SU-DHL-6 (cell line): ENCODE measurements at regions not wholly inside any gene's neighbourhood (a gene's known extent, or its start where the extent isn't known, plus 50 kb on each side); places are given as distances from the start of the nearest gene placed in this dataset.

Experiments used
- H2AFZ ChIP-seq: fragments of 200-600 bp; sonication (generic); 2 replicates; pipeline ENCODE4 v1.6.1; 2014; ENCODE audit warnings: low read depth, mild to moderate bottlenecking, moderate library complexity, mixed read lengths, antibody characterized with exemption, low read length; ENCODE audit not compliant: severe bottlenecking
- H3F3A ChIP-seq: fragments of 200-600 bp; shearing (Covaris generic); 2 replicates; pipeline ENCODE4 v1.6.0; 2016; ENCODE audit warnings: antibody characterized with exemption, mild to moderate bottlenecking; ENCODE audit not compliant: insufficient read depth
- H3K27ac ChIP-seq: fragments of 200-600 bp; sonication (generic); 2 replicates; pipeline ENCODE4 v1.5.1; 2016; ENCODE audit warnings: low read depth, mild to moderate bottlenecking, low read length, moderate library complexity, mixed read lengths
- H3K27me3 ChIP-seq: fragments of 200-600 bp; sonication (generic), shearing (Covaris generic); 2 replicates; pipeline ENCODE4 v1.6.0; 2014; ENCODE audit warnings: mild to moderate bottlenecking, low read length
- H3K36me3 ChIP-seq: fragments of 200-600 bp; sonication (generic); 2 replicates; pipeline ENCODE4 v1.6.1; 2014; ENCODE audit warnings: mild to moderate bottlenecking, low read length, mixed read lengths
- H3K4me2 ChIP-seq: fragments of 300-600, 200-600 bp; shearing (Covaris generic), sonication (generic); 2 replicates; pipeline ENCODE4 v1.6.0; 2014; ENCODE audit warnings: low read length, low read depth, mild to moderate bottlenecking; ENCODE audit not compliant: poor library complexity, severe bottlenecking
- H3K4me3 ChIP-seq: fragments of 200-600 bp; sonication (generic); 2 replicates; pipeline ENCODE4 v1.5.1; 2014; ENCODE audit warnings: antibody characterized with exemption, low read length, mild to moderate bottlenecking, mixed read lengths; ENCODE audit not compliant: insufficient read depth, poor library complexity, severe bottlenecking
- H3K79me2 ChIP-seq: fragments of 200-600 bp; sonication (generic); 2 replicates; pipeline ENCODE4 v1.6.1; 2014; ENCODE audit warnings: mild to moderate bottlenecking, low read length, moderate library complexity; ENCODE audit not compliant: insufficient read depth
- H3K9ac ChIP-seq: fragments of 200-600 bp; sonication (generic); 2 replicates; pipeline ENCODE4 v1.7.0; 2014; ENCODE audit warnings: mild to moderate bottlenecking, low read length
- H3K9me2 ChIP-seq: fragments of 200-600 bp; sonication (generic); replicated peaks from 2 replicates; pipeline ENCODE4 v1.6.1; 2014; ENCODE audit warnings: low read length; ENCODE audit not compliant: insufficient read depth
- H3K9me3 ChIP-seq: fragments of 200-600 bp; sonication (generic); 2 replicates; pipeline ENCODE4 v1.6.1; 2014; ENCODE audit warnings: low read length, mixed read lengths; ENCODE audit not compliant: insufficient read depth
- H4K20me1 ChIP-seq: fragments of 200-600 bp; sonication (generic); 2 replicates; pipeline ENCODE4 v1.6.1; 2014; ENCODE audit warnings: low read depth, mild to moderate bottlenecking, antibody characterized with exemption, low read length, moderate library complexity, mixed read lengths
- CTCF ChIP-seq: fragments of 200-600 bp; sonication (generic); IDR thresholded peaks from one replicate; pipeline ENCODE4 v1.5.1; 2017; ENCODE audit warnings: antibody characterized with exemption, mild to moderate bottlenecking, low read length, moderate library complexity; ENCODE audit not compliant: insufficient read depth, poor library complexity, severe bottlenecking
- EZH2phosphoT487 ChIP-seq: fragments of 200-600 bp; sonication (generic), shearing (Covaris generic); conservative IDR thresholded peaks from 2 replicates; pipeline ENCODE4 v1.6.1; 2018; ENCODE audit warnings: mild to moderate bottlenecking, antibody characterized with exemption, low read length, moderate library complexity, mixed read lengths

DNA sequence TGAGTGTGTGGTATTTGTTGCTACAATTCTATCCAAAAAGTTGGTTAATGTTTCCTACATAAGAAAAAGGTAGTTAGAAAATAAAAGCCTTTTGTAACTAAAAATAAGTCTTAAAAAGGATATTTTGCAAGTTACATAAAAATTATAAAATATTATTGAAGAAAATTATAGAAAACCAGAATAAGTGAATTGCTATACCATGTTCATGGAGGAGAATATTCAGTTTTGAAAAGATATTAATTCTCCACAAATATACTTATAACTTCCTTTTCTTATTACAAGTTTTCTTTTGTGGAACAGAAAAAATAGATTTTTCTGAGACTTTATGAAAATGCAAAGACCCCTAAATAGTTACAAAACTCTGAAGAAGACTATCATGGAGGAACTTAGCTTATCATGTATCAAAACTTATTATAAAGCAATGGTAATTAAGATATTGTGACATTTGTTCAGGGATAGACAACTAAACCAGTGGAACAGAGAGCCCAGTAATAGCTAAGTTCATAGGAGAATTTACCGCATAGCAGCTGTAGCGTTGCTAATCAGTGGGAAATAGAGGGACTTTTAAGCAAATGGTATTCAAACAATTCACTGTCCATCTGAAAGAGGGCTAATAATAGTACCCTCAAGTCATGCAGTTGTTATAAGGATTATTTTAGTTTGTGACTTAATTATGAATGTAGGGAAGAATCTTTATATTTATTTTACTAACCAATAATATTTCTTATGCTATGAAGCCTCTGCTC, 515.2 kb upstream of the ZNF608 start:
- no peaks in the 10 kb centered on the region for H3K36me3 ChIP-seq
- no peak overlapping the region for H3K4me3 ChIP-seq
- no peak overlapping the region for H3K27ac ChIP-seq
- no peaks in the 10 kb centered on the region for H3K9me2 ChIP-seq
- H4K20me1 ChIP-seq: no peaks in the 10 kb centered on the region
- no peaks in the 10 kb centered on the region for H3K79me2 ChIP-seq
- no peaks in the 10 kb centered on the region for H3F3A ChIP-seq
- H3K27me3 ChIP-seq: no peaks in the 10 kb centered on the region
- no peak overlapping the region for H3K4me2 ChIP-seq
- no peak for TF ChIP-seq CTCF
- no peak for TF ChIP-seq EZH2phosphoT487
- H3K9me3 ChIP-seq: no peaks in the 10 kb centered on the region
- H2AFZ ChIP-seq: no peak overlapping the region
- no peak overlapping the region for H3K9ac ChIP-seq

GRCh38 chr5:125262782-125263181, 516.3 kb upstream of the ZNF608 start:
- Histone ChIP-seq H3K27ac (no peak overlapping the region), H3K36me3 (no peaks in the 10 kb centered on the region), H3F3A (no peaks in the 10 kb centered on the region), H4K20me1 (no peaks in the 10 kb centered on the region), H3K79me2 (no peaks in the 10 kb centered on the region), H3K4me3 (no peak overlapping the region), H3K9me3 (no peaks in the 10 kb centered on the region), H2AFZ (no peak overlapping the region), H3K9me2 (no peaks in the 10 kb centered on the region), H3K9ac (no peak overlapping the region), H3K27me3 (no peaks in the 10 kb centered on the region), H3K4me2 (no peak overlapping the region)
- no peak for TF ChIP-seq EZH2phosphoT487
- TF ChIP-seq CTCF: no peak

DNA sequence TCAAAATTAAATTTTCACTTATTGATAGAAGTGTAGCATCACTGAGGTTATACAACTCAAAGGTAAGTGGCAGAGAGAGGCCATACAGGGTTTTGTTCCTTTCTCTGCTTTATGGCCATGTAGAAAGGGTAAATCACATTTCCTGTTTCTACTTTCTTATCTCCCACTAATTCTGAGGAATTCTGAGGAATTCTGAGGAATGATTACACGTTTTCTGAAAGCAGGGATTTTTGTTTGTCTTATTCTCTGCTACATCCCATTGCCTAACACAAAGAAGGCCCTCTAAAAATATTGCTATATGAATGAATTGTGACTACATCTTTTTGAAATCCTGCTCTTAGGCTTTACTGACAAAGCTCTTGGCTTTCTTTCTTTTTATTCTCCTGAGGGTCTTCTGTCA, 516.9 kb upstream of the ZNF608 start:
- Histone ChIP-seq H3K27me3 (no peaks in the 10 kb centered on the region), H3K9me3 (no peaks in the 10 kb centered on the region), H3K36me3 (no peaks in the 10 kb centered on the region), H4K20me1 (no peaks in the 10 kb centered on the region), H3K79me2 (no peaks in the 10 kb centered on the region), H3K9me2 (no peaks in the 10 kb centered on the region), H3F3A (no peaks in the 10 kb centered on the region), H2AFZ (no peak overlapping the region), H3K4me3 (no peak overlapping the region), H3K4me2 (no peak overlapping the region), H3K9ac (no peak overlapping the region), H3K27ac (no peak overlapping the region)
- TF ChIP-seq EZH2phosphoT487 (no peak), CTCF (no peak)
